Heart right ventricle (tissue), 16 donors: ENCODE measurements at regions not wholly inside any gene's neighbourhood (a gene's known extent, or its start where the extent isn't known, plus 50 kb on each side); places are given as distances from the start of the nearest gene placed in this dataset.
A peak's percentile ranks its signal among the peaks of the same experiment; 100 is the strongest.

Experiments
- ATAC-seq, 8 donors: fragments of 200-7000 bp; cut with Tn5 transposase; one replicate each; pipeline ENCODE4 v1.9.1; 2020; ENCODE audit warnings: mild to moderate bottlenecking in 8 of 8, moderate library complexity in 8 of 8, moderate number of reproducible peaks in 1 of 8
- DNase-seq, 2 donors: peaks; one replicate each; pipeline ENCODE4 v3.0.0-alpha.2; 2020
- H3K27ac ChIP-seq, 10 donors: fragments of 200-600 bp; sonication (generic) in 2 of 10; one replicate each; pipeline versions ENCODE4 v1.5.0 to v1.8.0; 2020 to 2022; ENCODE audit warnings: mild to moderate bottlenecking in 3 of 10
- H3K27me3 ChIP-seq, 7 donors: fragments of 200-600 bp; one replicate each; pipeline ENCODE4 v1.8.0; 2021 to 2022; ENCODE audit warnings: mild to moderate bottlenecking in 2 of 7
- H3K36me3 ChIP-seq, 9 donors: fragments of 200-600 bp; sonication (generic) in 1 of 9; one replicate each; pipeline versions ENCODE4 v1.5.0 to v1.8.0; 2020 to 2022; ENCODE audit warnings: mild to moderate bottlenecking in 2 of 9
- H3K4me1 ChIP-seq, 9 donors: fragments of 200-600 bp; sonication (generic) in 1 of 9; one replicate each; pipeline versions ENCODE4 v1.5.0 to v1.8.0; 2020 to 2022; ENCODE audit warnings: mild to moderate bottlenecking in 4 of 9
- H3K4me3 ChIP-seq, 10 donors: fragments of 200-600 bp; sonication (generic) in 2 of 10; one replicate each; pipeline versions ENCODE4 v1.5.0 to v1.8.0; 2020 to 2022; ENCODE audit warnings: mild to moderate bottlenecking in 7 of 10, moderate library complexity in 2 of 10
- H3K9me3 ChIP-seq, 11 donors: fragments of 200-600 bp in 10 of 11; sonication (generic) in 2 of 11; one replicate each; pipeline versions ENCODE4 v1.5.0 to v1.8.0; 2013 to 2022; ENCODE audit warnings: mild to moderate bottlenecking in 2 of 11, control low read depth in 1 of 11, moderate library complexity in 1 of 11
- CTCF ChIP-seq, 9 donors: fragments of 200-600 bp; sonication (generic) in 2 of 9; IDR thresholded peaks; one replicate each; pipeline versions ENCODE4 v1.5.0 to v1.8.0; 2021 to 2022; ENCODE audit warnings: antibody characterized with exemption in 9 of 9, mild to moderate bottlenecking in 5 of 9, moderate library complexity in 1 of 9
- WGBS, 2 donors: extraction: QIAGEN DNeasy Blood & Tissue Kit; methylation state at CpG; one replicate each; pipeline ENCODE4 v1.1.7; 2013; ENCODE audit warnings: inconsistent platforms in 1 of 2; 5-methylcytosine and 5-hydroxymethylcytosine counted together
- intact Hi-C, 10 donors: fragments of 100-400 bp; cut with DNase I; formaldehyde crosslinking; loops; one replicate each; pipeline versions ENCODE4 v1.11.1 to v1.14.2; 2022
- donor health status: Arrhythmogenic right ventricular cardiomyopathy.
- donor health status: ischemic (EF 13 %, LVEDD 7.1; RV severe dilation, severe dysfunction).
- donor health status: healthy with polysubstance abuse.
- donor health status: DM: no; HTN: yes; CAD: no.
- donor health status: DM: no; HTN: no; CAD: no.
- donor health status: ischemic (EF 25% LVEDD 6.9; RV normal size, moderate dysfunction).
- donor health status: ischemic (EF 25% LVEDD 5.7; RV mildly dilated, moderate dysfunction).
- donor health status: healthy.
- donor health status: DM: yes; HTN: yes; CAD: no.
- donor health status: Ischemic cardiomyopathy.
- donor health status: ischemic (EF 35%, LVEDD 5.7; RV mildly dilated, moderate dysfunction).
- donor health status: nonischemic (EF 11% LVEDD 7.7; RV severe dilation, severe dysfunction).
- donor health status: DM: yes; HTN: yes; CAD: no.
- donor health status: PGD.
- donor health status: ischemic (EF 29% LVEDD 5.4; RV normal size, mild dysfunction).
- donor health status: nonischemic (EF 23%, LVEDD 6.1; RV moderate dilation, normal function).

DNA sequence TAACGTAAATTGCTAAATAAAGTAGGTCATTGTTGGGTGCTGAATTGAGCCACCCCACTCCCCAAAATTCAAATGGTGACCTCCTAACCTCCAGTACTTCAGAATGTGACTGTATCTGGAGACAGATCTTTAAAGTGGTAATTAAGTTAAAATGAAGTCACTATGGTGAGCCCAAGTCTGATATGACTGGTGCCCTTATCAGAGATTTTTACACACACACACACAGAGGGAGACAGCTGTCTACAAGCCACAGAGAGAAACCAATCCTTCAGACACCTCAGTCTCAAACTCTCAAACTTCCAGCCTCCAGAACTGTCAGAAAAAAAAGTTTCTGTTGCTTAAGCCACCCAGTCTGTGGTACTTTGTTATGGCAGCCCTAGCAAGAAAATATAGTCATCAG lies 879.2 kb upstream of the INTU start:
- DNase-seq (no peak), ATAC-seq (no peak)
- Histone ChIP-seq H3K36me3 (no peaks in the 10 kb centered on the region), H3K9me3 (peaks cover 0 to 8% (median 0%) of the 10 kb centered on the region in 11 donors), H3K4me1 (peaks cover 0 to 25% (median 0%) of the 10 kb centered on the region in 9 donors), H3K27me3 (no peaks in the 10 kb centered on the region), H3K4me3 (no peak overlapping the region), H3K27ac (no peak overlapping the region)
- intact Hi-C loops = no loop called here
- WGBS, 2 donors = 69 to 89% methylated on average over 1 of the region's 1 CpG
- no peak for TF ChIP-seq CTCF (IDR thresholded peaks at IDR 0.05)

DNA sequence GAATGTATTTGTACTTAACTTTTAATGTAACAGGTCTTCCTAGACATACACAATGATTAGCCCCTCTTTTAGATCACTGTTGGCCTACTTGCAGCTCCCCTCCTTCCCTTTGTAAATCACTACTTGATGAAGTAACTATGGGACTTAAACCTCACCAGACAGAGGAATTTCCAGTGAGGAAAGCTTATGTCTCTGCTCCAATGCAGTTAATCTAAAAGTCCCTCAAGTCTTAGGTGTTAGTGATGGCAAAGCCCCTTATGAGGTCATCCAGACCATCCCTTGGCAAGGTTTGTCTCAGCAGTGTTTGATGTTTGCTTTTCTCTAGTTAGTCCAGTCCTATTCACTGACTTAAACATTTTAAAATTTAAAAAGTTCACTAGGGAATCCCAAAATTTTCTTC lies 877.3 kb upstream of the INTU start:
- Histone ChIP-seq H3K9me3 (no peaks in the 10 kb centered on the region), H3K27me3 (no peaks in the 10 kb centered on the region), H3K36me3 (no peaks in the 10 kb centered on the region), H3K27ac (peak overlapping the region in 1 of 10 donors; percentile 28), H3K4me1 (peaks cover 0 to 21% (median 0%) of the 10 kb centered on the region in 9 donors), H3K4me3 (no peak overlapping the region)
- DNase-seq (no peak), ATAC-seq (no peak)
- TF ChIP-seq CTCF (IDR thresholded peaks at IDR 0.05) = no peak
- intact Hi-C loops = no loop called here

DNA sequence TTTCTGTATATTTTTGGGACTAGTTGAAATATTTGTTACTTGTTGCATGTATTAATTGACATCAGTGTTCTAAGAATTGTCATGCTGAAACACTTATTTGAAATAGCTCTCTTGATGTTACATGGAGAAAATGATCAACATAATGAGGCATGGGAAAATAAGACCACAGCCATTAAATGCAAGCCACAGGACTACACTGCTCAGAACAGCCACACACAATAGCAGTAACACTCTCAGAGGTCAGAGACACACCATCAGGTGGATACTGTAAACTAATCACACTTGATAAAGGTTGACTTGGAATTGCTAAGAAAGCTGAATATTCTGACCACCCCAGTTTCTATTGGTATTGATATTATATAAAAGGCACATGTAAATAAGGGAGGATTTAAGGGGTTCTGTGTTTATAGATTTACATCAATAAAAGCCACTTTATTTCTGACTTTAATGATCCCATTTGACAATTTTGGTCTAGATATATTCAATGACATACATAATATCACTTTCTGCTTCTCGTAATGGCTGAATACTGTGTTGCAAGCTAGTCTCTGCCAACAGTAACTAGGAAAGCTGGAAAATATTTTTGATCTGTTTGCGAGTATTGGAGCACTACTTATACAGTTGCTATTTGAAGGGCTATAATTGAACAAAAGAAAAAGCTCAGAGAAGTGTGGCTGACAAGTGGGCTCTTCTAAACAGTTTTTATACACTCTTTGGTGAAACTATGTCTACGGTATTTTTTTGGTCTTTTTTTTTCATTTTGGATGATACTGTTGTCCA lies 876.5 kb upstream of the INTU start:
- 48 to 52% methylated on average over 3 of the region's 3 CpGs for WGBS, 2 donors
- TF ChIP-seq CTCF (IDR thresholded peaks at IDR 0.05) = no peak
- H3K4me1 ChIP-seq = peaks cover 0 to 18% (median 0%) of the 10 kb centered on the region in 9 donors
- H3K4me3 ChIP-seq = no peak overlapping the region
- DNase-seq (no peak), ATAC-seq (peak in 2 of 8 donors; percentile 54 to 60)
- no peaks in the 10 kb centered on the region for H3K9me3 ChIP-seq
- H3K27ac ChIP-seq = peak overlapping the region in 2 of 10 donors; percentile 6 to 28
- intact Hi-C loops = no loop called here
- H3K27me3 ChIP-seq = no peaks in the 10 kb centered on the region
- H3K36me3 ChIP-seq = no peaks in the 10 kb centered on the region

DNA sequence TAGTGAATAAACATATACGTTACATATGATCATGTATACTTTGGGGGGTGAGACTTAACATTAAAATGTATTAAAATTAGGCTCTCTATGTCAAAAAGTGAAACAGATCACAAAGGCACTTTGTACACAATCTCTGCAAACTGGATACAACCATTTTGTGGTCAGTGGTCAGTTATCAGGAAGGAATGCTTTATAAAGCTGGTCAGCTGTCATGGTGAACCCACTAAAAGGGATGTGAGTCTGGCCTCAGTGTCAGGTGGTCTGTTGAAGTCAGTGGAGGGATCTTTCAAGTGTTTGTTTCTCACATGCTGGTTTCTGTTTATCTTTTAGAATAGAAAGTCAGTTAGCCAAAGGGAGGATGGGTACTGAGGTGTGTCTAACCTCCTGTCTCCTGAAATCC lies 875.5 kb upstream of the INTU start:
- Histone ChIP-seq H3K36me3 (no peaks in the 10 kb centered on the region), H3K27ac (no peak overlapping the region), H3K4me3 (no peak overlapping the region), H3K4me1 (peaks cover 0 to 20% (median 0%) of the 10 kb centered on the region in 9 donors), H3K27me3 (no peaks in the 10 kb centered on the region), H3K9me3 (no peaks in the 10 kb centered on the region)
- ATAC-seq = no peak
- 94 to 96% methylated on average over 1 of the region's 1 CpG for WGBS, 2 donors
- intact Hi-C loops = no loop called here
- DNase-seq = no peak
- no peak for TF ChIP-seq CTCF (IDR thresholded peaks at IDR 0.05)
